Kidney (tissue), 13 donors: ENCODE measurements at regions not wholly inside any gene's neighbourhood (a gene's known extent, or its start where the extent isn't known, plus 50 kb on each side); places are given as distances from the start of the nearest gene placed in this dataset.

ENCODE experiments used
- DNase-seq, 5 donors: peaks; one replicate each; pipeline ENCODE4 v3.0.0-alpha.2; 2013 to 2020
- FAIRE-seq: peaks from 2 replicates; lab custom pipeline; 2012; peaks lifted over from hg19 to GRCh38; lab: Jason Lieb, UNC
- H3K27ac ChIP-seq, 2 donors: one replicate each; pipeline ENCODE4 v1.7.0; 2013; ENCODE audit warnings: low read depth in 2 of 2, low read length in 2 of 2, inconsistent platforms in 1 of 2
- H3K27me3 ChIP-seq: one replicate; pipeline ENCODE4 v1.7.1; 2013; ENCODE audit warnings: low read length, inconsistent platforms; ENCODE audit not compliant: control insufficient read depth, insufficient read depth
- H3K36me3 ChIP-seq, 3 donors: one replicate each; pipeline versions ENCODE4 v1.7.0 to v1.7.1; 2013; ENCODE audit warnings: low read length in 3 of 3, control low read depth in 1 of 3, inconsistent platforms in 1 of 3; ENCODE audit not compliant: insufficient read depth in 3 of 3, control insufficient read depth in 2 of 3
- H3K4me1 ChIP-seq, 3 donors: one replicate each; pipeline versions ENCODE4 v1.7.0 to v1.7.1; 2013; ENCODE audit warnings: low read length in 3 of 3, inconsistent platforms in 1 of 3, low read depth in 1 of 3; ENCODE audit not compliant: control insufficient read depth in 2 of 3, insufficient read depth in 2 of 3
- H3K4me3 ChIP-seq, 3 donors: one replicate each; pipeline versions ENCODE4 v1.7.0 to v1.8.1; 2013; ENCODE audit warnings: low read length in 3 of 3, control low read depth in 1 of 3, inconsistent platforms in 1 of 3
- H3K9ac ChIP-seq, 3 donors: one replicate each; pipeline versions ENCODE4 v1.7.0 to v1.7.1; 2013; ENCODE audit warnings: low read length in 3 of 3, control low read depth in 1 of 3, inconsistent platforms in 1 of 3
- H3K9me3 ChIP-seq, 3 donors: one replicate each; pipeline versions ENCODE4 v1.7.0 to v1.7.1; 2013; ENCODE audit warnings: low read length in 3 of 3, control low read depth in 1 of 3, inconsistent platforms in 1 of 3; ENCODE audit not compliant: control insufficient read depth in 2 of 3, insufficient read depth in 1 of 3
- CTCF ChIP-seq: IDR thresholded peaks from 3 replicates; pipeline ENCODE4 v1.5.1; 2012; ENCODE audit warnings: mild to moderate bottlenecking, moderate library complexity, borderline replicate concordance; ENCODE audit not compliant: insufficient read depth; ENCODE audit errors: extremely low read depth
- intact Hi-C: fragments of 100-400 bp; cut with DNase I; formaldehyde crosslinking; loops from one replicate; pipeline ENCODE4 v1.11.1; 2022
- donor health status: control.
- donor health status: control.
- donor health status: control.
- donor health status: control.
- donor health status: control.
- donor health status: DM: yes; HTN: yes; CAD: no.
- donor health status: Normal renal cell carcinoma (clear cell type).

GRCh38 chr1:38431535-38432376 lies 385.2 kb upstream of the POU3F1 start:
- intact Hi-C loops: no loop called here
- no peak for FAIRE-seq
- Histone ChIP-seq H3K4me1 (no peaks in the 10 kb centered on the region), H3K36me3 (no peaks in the 10 kb centered on the region), H3K27ac (no peak overlapping the region), H3K27me3 (no peaks in the 10 kb centered on the region), H3K9me3 (no peaks in the 10 kb centered on the region), H3K4me3 (no peak overlapping the region), H3K9ac (no peak overlapping the region)
- no peak for DNase-seq
- TF ChIP-seq CTCF: no peak

- H3K9me3 ChIP-seq: no peaks in the 10 kb centered on the region
- intact Hi-C loops: no loop called here
- no peak for TF ChIP-seq CTCF
- H3K9ac ChIP-seq: no peak overlapping the region
- H3K4me3 ChIP-seq: no peak overlapping the region
- H3K27me3 ChIP-seq: no peaks in the 10 kb centered on the region
- H3K36me3 ChIP-seq: no peaks in the 10 kb centered on the region
- no peaks in the 10 kb centered on the region for H3K4me1 ChIP-seq
- no peak overlapping the region for H3K27ac ChIP-seq
- FAIRE-seq (no peak), DNase-seq (no peak)
Observed at GRCh38 chr1:38430949-38431348, 384.4 kb upstream of the POU3F1 start.

- H3K27ac ChIP-seq: no peak overlapping the region
- H3K4me3 ChIP-seq: no peak overlapping the region
- TF ChIP-seq CTCF: no peak
- DNase-seq (no peak), FAIRE-seq (no peak)
- no peaks in the 10 kb centered on the region for H3K9me3 ChIP-seq
- H3K27me3 ChIP-seq: peaks cover 2% of the 10 kb centered on the region
- H3K4me1 ChIP-seq: no peaks in the 10 kb centered on the region
- H3K36me3 ChIP-seq: no peaks in the 10 kb centered on the region
- intact Hi-C loops: no loop called here
- no peak overlapping the region for H3K9ac ChIP-seq
Observed at GRCh38 chr1:38424677-38425076, 378.1 kb upstream of the POU3F1 start.

GRCh38 chr1:38420666-38421065 lies 374.1 kb upstream of the POU3F1 start:
- Histone ChIP-seq H3K9ac (no peak overlapping the region), H3K9me3 (no peaks in the 10 kb centered on the region), H3K4me1 (peaks cover 0 to 2% (median 0%) of the 10 kb centered on the region in 3 donors), H3K27me3 (peaks cover 2% of the 10 kb centered on the region), H3K4me3 (no peak overlapping the region), H3K27ac (no peak overlapping the region), H3K36me3 (no peaks in the 10 kb centered on the region)
- TF ChIP-seq CTCF: no peak
- DNase-seq (no peak), FAIRE-seq (no peak)
- intact Hi-C loops: no loop called here
